HuH-7 (cell line): ENCODE measurements at regions not wholly inside any gene's neighbourhood (a gene's known extent, or its start where the extent isn't known, plus 50 kb on each side); places are given as distances from the start of the nearest gene placed in this dataset.

Source experiments
- DNase-seq: peaks from one replicate; pipeline ENCODE4 v3.0.0; 2011; ENCODE audit warnings: low spot score

DNA sequence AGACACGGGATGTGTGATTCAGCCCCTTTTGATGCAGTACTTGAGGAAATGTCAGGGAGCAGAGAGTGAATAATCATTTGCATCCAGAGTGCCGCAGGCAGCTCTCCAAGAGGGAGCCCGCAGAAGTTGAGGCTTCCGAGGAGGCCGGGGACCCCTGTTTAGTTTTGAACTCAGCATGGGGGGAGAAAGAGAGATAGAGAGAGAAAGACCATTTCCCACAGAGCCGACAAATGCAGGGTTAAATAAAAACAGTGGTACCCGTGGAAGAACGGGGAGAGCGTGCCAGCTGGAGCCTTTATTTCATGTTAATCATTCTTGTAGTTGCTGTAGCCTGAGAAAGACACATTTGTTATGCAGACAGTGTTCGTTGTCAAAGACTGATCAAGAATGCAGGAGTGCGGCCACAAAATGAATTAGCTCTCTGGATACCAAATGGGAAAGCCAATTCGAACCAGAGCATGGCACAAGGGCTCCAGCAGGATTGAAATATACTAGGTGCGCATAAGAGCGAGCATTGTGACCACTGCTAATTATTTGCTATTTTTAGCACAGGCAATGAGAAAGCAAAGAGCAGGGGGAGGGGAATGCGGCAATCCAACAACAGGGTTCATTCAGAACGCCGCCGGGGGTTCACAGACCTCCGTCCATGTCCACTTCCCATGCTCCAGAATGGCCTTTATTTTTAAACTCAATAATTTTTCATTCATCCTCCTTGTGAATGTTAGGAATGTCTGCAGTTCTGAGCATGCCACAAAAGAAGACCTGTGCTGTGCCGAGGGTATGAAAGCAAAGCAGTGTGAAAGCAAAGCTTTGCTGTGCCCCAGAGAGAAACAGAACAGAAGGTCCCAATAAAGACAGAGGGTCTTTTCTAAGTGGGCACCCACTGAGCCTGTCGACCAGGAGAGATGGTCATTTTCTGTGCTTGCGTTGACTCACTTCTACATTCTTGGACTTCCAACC, 243.9 kb upstream of the VCX3A start:
- DNase-seq, result no peak

DNA sequence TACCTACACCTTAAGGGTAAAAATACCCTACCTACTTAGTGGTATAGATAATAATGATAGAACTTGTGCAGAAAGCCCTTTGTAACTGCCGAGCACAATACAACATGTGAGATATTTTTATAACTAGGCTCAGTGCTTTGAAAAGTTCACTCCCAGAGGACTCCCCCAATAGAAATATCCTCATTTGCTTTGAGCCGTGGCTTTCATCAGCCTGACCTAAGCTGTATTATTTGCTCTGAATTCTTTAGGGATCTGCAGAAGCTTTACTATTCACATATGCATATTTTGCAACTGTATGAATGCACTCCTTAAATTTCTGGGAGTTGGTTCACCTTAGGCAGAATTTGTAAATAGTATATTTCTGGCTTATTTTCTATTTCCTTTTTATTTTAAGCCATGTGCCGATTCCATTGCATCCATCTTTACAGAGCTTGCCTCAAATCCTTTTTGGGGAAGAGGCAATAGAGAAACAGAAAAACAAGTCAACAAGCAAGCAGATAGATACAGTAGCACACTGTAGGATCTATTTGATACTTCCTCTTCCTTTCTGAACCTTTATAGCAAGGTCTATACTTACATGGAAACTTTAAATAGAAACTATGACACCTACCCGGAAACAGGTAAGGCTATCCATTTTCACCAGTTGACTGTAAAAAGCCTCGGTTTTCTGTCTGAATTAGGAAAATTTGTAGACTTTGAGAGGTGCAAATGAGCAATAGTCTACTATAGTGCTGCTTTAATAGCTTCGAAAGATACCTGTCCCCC, 242.5 kb upstream of the VCX3A start:
- no peak for DNase-seq

GRCh38 chrX:6770936-6771335, 236.0 kb upstream of the VCX3A start:
- no peak for DNase-seq

- no peak for DNase-seq
These were observed 234.0 kb upstream of the VCX3A start for GRCh38 chrX:6768881-6769280.

- no peak for DNase-seq
These were observed 226.3 kb upstream of the VCX3A start for GRCh38 chrX:6761251-6761650.

- DNase-seq, result no peak
These were observed 224.9 kb upstream of the VCX3A start for GRCh38 chrX:6759655-6760375.

GRCh38 chrX:6758234-6758633, 223.3 kb upstream of the VCX3A start:
- no peak for DNase-seq

DNA sequence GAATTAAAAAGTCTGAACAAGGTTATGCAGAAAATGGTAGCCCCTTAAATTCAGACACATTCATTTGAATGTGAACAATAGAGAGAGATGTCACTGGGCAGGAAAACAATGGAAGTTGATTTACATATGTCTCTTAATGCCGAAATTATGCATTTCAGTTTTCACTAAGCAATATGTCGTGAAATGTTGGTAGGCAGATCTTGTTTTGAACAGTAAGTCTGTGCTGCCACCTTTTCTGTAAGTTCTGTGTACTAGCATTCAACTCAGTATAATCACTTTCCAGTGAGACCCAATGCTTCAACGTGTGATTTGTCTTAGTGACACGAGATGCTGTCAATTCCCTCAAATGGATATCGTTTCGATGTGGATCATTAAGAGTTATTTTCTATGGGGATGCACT, 222.7 kb upstream of the VCX3A start:
- no peak for DNase-seq

GRCh38 chrX:6748595-6748994, 213.7 kb upstream of the VCX3A start:
- no peak for DNase-seq

DNA sequence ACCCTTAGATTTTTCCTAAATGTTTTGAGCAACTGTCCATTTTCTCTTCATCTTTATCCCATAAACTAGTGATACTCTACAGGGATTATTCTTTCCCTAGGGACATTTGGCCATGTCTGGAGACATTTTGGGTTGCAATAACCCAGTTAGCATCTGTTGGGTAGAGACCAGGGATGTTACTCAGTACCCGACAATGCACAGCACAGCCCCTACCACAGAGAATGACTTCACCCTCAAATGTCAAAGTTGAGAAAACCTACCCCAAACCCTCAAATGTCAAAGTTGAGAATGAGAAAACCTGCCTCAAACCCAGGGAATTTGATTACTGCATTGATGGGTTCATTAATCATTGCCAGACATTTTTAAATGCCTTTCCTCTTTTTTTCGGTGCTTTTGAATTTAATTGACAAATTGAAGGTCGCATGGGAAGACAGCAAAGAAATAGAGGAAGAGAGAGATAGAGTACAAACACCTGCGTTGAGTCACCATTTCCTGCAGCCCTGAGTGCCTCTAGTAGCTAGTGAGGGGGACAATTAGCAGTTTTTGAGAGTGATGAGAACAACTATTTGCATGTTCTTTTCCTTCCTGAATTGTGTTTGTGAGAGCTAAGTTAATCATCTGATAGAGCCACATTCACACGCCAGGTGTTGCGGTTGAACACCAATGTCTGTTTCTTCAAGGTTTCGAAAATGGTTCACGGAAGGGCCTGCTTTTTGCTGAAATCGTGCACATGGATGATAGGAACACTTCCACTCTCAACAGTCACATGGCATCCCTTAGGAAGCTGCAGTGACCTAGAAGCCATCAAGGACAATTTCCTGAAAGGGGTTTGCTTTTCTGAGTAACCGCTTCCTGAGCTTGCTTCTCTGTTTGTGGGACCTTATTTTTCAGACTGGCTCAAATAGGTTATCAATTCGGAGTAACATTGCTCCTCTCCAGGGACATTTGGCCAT, 203.9 kb upstream of the VCX3A start:
- DNase-seq, result no peak

DNA sequence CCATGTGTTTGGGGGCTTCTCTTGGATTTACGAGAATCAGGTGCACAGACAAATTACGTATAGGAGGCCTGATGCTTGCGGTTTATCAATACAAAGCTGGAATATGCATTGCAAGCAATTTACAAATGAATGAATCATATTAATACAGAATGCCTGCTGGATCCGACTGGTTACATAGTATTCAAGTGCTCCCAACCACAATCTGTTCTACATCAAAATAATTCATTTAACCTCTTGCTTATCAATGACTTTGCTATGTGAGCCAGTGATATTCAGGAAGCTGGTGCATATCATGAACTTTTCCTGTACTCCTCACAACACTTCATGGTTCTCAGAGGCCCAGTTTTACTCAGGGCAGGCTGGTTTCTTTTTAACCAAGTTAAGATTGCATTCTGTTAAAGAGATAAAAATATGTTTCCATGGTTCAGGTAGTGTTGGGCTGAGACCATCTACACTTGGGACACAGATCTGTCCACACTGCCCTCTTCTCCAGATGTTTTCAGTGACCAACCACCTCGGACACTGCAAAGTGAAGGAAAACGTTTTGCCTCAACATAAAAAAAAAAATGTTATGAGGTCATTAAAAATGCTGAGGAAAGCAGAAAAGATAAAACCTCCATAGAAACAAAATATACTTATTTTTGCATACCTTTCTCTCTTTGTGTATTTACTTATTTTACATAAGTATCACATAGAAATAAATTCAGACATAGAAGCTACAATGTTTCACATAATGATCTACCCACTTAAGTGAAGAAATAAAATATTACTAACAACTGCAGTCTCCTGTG, 200.1 kb upstream of the VCX3A start:
- DNase-seq, result no peak

- no peak for DNase-seq
These were observed 197.2 kb upstream of the VCX3A start for GRCh38 chrX:6732101-6732500.

DNA sequence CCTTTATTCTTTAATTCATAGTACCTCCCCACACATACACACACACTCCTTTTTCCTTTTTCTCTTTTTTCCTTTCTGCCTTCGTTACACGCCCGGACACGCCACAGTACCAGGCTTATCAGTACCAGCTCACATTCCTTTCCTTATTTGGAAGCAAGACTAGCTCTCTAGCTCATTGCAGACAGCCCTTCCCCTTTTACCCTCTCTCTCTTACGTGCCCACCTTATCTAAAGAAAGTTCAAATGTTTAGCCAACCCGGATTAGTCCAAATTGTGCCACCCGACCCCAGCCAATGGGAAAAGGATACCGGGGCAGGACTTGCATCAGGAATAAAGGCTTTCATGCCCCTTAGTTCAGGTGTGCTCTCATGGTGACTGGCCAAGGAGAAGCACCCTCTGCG, 194.7 kb upstream of the VCX3A start:
- DNase-seq, result no peak

DNA sequence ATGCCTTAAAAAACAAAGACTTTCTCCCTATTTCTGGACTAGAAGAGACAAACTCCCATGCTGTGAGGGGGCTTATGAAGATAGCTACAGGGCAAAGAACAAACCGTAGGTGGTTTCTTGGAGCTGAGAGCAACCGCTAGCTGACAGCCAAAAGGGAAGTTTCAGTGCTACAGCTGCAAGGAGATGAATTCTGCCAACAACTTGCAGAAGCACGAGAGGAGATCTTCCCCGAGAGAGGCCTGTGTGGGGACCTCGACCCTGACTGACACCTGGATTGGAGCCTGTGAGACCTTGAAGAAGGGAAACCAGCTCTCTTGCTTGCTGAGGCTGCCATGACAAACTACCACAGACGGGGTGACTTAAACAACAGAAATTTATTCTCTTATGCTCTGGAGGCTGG, 183.8 kb upstream of the VCX3A start:
- DNase-seq, result no peak

GRCh38 chrX:6708676-6709380, 173.9 kb upstream of the VCX3A start:
- no peak for DNase-seq

GRCh38 chrX:6708041-6708440, 173.1 kb upstream of the VCX3A start:
- no peak for DNase-seq

DNA sequence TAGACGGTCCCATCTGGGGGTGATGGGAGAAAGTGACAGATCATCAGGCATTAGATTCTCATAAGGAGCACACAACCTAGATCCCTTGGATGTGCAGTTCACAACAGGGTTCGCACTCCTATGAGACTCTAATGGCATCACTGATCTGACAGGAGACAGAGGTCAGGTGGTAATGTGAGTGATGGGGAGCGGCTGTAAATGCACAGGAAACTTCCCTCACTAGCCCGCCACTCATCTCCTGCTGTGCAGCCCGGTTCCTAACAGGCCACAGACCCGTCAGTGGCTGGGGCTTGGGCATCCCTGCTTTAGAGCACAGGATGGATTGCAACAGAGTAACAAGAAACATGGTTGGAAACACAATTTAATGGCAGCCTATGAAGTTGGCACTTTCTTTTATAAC, 172.6 kb upstream of the VCX3A start:
- no peak for DNase-seq

DNA sequence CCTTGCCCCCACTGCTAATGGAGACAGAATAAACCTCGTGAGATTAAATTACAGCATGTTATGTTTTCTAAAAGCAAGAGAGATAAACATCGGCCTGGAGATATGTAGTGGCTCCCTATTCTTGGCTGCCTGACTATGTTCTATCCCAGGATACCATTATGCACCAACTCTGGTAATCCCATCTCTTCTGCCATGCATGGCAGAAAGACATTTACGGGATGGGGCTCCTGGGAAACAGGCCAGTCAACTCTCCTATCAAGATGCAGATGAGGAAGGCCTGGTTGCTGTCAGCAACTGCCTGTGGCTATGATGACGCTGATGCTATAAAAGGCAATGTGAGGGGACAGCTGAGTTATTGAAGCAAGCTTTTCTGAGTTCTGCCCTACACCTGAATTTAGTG, 166.2 kb upstream of the VCX3A start:
- DNase-seq, result no peak

GRCh38 chrX:6695717-6696116, 160.8 kb upstream of the VCX3A start:
- DNase-seq, result no peak

DNA sequence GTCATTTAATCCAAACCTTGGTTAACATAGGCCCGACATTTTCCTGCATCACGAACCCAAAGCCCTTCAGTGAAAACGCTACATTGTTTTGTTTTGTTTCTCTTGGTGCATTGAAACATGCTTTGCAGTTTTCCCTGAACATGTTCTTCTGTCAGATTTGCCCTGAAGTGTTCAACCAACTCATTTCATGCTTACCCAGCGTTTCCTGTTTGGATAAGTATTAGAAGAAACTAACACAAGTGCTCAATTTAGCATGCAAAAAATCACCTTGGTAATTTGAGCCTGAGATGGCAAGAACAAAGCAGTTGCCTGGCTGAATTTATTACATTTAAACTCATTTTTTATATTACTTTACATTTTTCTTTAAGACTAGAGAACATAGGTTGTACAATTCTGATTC, 160.1 kb upstream of the VCX3A start:
- DNase-seq, result no peak
